Choroid plexus epithelial cell (primary cell): ENCODE measurements at regions not wholly inside any gene's neighbourhood (a gene's known extent, or its start where the extent isn't known, plus 50 kb on each side); places are given as distances from the start of the nearest gene placed in this dataset.

Experiments
- DNase-seq: peaks from one replicate; pipeline ENCODE4 v3.0.0-alpha.2; 2010; ENCODE audit warnings: low read depth
- H3K4me3 ChIP-seq: 2 replicates; pipeline ENCODE4 v1.5.1; 2011; ENCODE audit warnings: low read depth, mild to moderate bottlenecking, control low read depth, low read length, moderate library complexity
- CTCF ChIP-seq: conservative IDR thresholded peaks from 2 replicates; pipeline ENCODE4 v1.5.1; 2011; ENCODE audit warnings: low read depth, mild to moderate bottlenecking, control low read depth, inconsistent platforms, low read length, moderate library complexity

- DNase-seq, result no peak
- no peak overlapping the region for H3K4me3 ChIP-seq
- TF ChIP-seq CTCF, result no peak
Observed at GRCh38 chr15:69753867-69754266, 301.2 kb downstream of the RPLP1 start.

- DNase-seq, result no peak
- no peak overlapping the region for H3K4me3 ChIP-seq
- TF ChIP-seq CTCF, result no peak
Observed at GRCh38 chr15:69754313-69754712, 301.7 kb downstream of the RPLP1 start.

GRCh38 chr15:69755551-69756310, 303.1 kb downstream of the RPLP1 start:
- TF ChIP-seq CTCF, result no peak
- H3K4me3 ChIP-seq, result no peak overlapping the region
- DNase-seq, result peak; percentile 28

GRCh38 chr15:69756440-69756839, 303.8 kb downstream of the RPLP1 start:
- no peak for DNase-seq
- no peak overlapping the region for H3K4me3 ChIP-seq
- TF ChIP-seq CTCF, result no peak

GRCh38 chr15:69757186-69757585, 304.6 kb downstream of the RPLP1 start:
- no peak for TF ChIP-seq CTCF
- no peak overlapping the region for H3K4me3 ChIP-seq
- DNase-seq, result no peak

- H3K4me3 ChIP-seq, result no peak overlapping the region
- no peak for TF ChIP-seq CTCF
- DNase-seq, result peak; percentile 40
Observed at GRCh38 chr15:69758291-69758771, 305.7 kb downstream of the RPLP1 start.
